AG09309 (cell line): ENCODE measurements at regions not wholly inside any gene's neighbourhood (a gene's known extent, or its start where the extent isn't known, plus 50 kb on each side); places are given as distances from the start of the nearest gene placed in this dataset.

Source experiments
- DNase-seq: peaks from one replicate; pipeline ENCODE4 v3.0.0-alpha.2; 2010; ENCODE audit warnings: low read depth
- H3K4me3 ChIP-seq: 2 replicates; pipeline ENCODE4 v1.5.1; 2011; ENCODE audit warnings: mild to moderate bottlenecking, low read depth, low read length, moderate library complexity; ENCODE audit not compliant: control insufficient read depth
- CTCF ChIP-seq: IDR thresholded peaks from 2 replicates; pipeline ENCODE4 v1.5.1; 2011; ENCODE audit warnings: mild to moderate bottlenecking, low read depth, low read length, inconsistent platforms; ENCODE audit not compliant: insufficient read depth, control insufficient read depth; ENCODE audit errors: missing control alignments

GRCh38 chr7:106592282-106593027, 68.5 kb downstream of the CCDC71L start:
- DNase-seq = no peak
- TF ChIP-seq CTCF = no peak
- no peak overlapping the region for H3K4me3 ChIP-seq

DNA sequence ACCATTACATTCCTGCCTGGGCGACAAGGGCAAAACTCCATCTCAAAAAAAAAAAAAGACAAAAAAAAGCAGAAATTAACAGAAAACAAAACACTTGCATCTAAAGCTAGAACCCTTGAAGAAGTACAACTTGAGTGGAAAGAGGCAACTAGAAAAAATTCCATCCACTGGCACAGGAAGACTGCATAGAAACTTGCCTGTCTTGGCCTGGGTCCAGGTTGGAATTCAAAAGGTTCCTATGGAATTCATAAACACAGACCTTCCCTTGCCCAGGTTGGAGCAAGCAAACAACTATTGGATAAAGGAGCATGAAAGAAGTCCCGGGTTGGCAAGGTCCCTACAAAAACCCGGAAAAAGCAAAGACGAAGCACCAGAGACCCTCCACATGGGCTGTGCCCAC, 69.8 kb downstream of the CCDC71L start:
- no peak for DNase-seq
- H3K4me3 ChIP-seq = no peak overlapping the region
- no peak for TF ChIP-seq CTCF

DNA sequence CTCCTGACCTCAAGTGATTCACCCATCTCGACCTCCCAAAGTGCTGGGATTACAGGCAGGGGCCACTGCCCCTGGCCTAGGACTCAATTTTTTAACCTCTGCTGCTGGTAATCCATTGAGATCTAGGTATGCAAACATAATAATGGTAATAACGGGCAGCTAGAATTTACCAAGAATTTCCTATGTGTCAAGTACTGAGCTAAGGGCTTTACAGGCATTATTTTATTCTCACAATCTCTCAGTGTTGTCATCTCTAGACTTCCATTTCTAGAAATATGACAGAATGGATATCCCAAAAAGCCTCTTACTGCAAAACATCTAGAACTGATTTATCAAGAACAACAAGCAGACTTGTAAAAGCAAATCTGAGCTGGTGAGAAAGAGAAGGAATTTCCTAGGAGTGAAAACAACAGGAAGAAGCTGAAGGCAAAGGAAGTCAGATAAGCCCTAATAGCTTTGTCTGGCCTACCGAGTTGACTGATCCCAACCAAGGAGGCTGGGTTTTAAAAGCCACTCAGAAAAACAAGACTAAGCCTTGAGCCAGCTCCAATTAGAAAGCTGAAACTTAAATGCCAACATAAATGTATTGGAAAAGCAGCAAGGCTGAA, 70.6 kb downstream of the CCDC71L start:
- DNase-seq = no peak
- H3K4me3 ChIP-seq = no peak overlapping the region
- TF ChIP-seq CTCF = no peak

- TF ChIP-seq CTCF = no peak
- H3K4me3 ChIP-seq = no peak overlapping the region
- no peak for DNase-seq
These were observed 71.6 kb downstream of the CCDC71L start for GRCh38 chr7:106589198-106589879.

DNA sequence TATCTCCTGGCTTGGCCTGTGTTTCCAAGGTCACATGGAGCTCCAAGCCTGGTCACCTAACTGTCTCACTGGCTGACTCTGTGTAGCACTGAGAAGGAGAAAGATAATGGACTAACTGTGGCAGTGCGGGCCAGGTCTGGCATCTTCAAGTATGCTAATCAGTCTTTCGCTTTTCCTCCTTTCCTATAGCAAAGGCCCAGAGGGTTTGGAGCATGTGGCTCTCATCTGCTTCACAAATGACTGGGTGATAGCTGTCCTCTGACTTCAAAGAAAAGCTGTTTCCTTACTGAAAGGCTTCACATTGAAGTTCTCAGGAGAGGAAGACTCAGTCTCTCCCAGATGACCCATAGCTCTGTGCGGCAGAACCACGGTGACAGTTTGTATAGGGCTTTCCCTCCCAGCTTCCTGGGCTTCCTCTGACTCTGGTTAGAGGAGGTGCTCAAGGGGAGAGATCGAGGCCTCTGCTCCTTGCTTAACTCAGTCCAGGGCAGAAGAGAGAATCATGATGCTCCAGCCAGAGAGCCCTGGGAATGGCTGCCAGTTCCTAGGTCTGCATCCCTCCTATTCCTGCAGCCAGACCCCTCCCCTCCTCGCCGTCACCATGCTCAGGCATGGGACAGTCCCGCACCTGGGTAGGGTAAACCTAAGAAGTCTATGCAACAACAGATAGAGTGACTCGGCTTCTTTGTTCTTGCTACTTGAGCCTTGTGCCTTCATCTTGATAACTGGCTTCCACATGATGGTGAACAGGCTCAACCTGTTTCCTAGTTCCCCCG, 72.3 kb downstream of the CCDC71L start:
- H3K4me3 ChIP-seq = no peak overlapping the region
- TF ChIP-seq CTCF = no peak
- DNase-seq = no peak
